Prostate gland (tissue), 2 donors: ENCODE measurements at regions not wholly inside any gene's neighbourhood (a gene's known extent, or its start where the extent isn't known, plus 50 kb on each side); places are given as distances from the start of the nearest gene placed in this dataset.

Experiments used
- POLR2AphosphoS5 ChIP-seq: sonication (generic); formaldehyde crosslinking; IDR thresholded peaks from one replicate; pipeline ENCODE4 v1.6.1; 2017; ENCODE audit warnings: antibody characterized with exemption
- TF ChIP-seq, protein P1 (sequence below), 4 experiments: fragments of 200-600 bp in 2 of 4; fragments of 450-650 bp in 2 of 4; sonication (generic) in 2 of 4; IDR thresholded peaks; 1 replicate in 3 of 4; 2 replicates in 1 of 4; pipeline ENCODE4 v1.5.1; 2016 to 2019; ENCODE audit warnings: antibody characterized with exemption in 4 of 4, mild to moderate bottlenecking in 2 of 4, moderate library complexity in 2 of 4

DNA sequence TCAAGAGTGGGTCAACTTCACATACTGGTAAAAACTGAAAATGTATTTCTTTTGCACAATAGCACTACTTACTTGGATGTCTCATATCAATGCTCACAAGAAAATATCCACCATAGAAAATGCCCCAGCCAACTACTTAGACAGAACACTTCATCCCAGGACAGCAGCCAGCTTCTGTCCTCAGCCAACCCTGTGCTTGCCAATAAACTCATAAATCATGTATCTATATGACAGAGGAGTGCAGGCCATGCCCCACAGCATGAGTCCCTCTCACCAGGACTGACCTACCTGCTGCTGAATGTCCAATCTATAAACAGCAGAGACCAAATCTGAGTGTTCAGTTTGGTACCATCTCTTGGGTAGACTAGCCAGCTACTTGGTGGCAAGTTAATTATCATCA, 179.3 kb downstream of the OMA1 start:
- TF ChIP-seq, protein P1, sequence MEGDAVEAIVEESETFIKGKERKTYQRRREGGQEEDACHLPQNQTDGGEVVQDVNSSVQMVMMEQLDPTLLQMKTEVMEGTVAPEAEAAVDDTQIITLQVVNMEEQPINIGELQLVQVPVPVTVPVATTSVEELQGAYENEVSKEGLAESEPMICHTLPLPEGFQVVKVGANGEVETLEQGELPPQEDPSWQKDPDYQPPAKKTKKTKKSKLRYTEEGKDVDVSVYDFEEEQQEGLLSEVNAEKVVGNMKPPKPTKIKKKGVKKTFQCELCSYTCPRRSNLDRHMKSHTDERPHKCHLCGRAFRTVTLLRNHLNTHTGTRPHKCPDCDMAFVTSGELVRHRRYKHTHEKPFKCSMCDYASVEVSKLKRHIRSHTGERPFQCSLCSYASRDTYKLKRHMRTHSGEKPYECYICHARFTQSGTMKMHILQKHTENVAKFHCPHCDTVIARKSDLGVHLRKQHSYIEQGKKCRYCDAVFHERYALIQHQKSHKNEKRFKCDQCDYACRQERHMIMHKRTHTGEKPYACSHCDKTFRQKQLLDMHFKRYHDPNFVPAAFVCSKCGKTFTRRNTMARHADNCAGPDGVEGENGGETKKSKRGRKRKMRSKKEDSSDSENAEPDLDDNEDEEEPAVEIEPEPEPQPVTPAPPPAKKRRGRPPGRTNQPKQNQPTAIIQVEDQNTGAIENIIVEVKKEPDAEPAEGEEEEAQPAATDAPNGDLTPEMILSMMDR (IDR thresholded peaks at IDR 0.05) = no peak
- TF ChIP-seq POLR2AphosphoS5 = no peak
